Ovary (tissue), 3 donors: ENCODE measurements at regions not wholly inside any gene's neighbourhood (a gene's known extent, or its start where the extent isn't known, plus 50 kb on each side); places are given as distances from the start of the nearest gene placed in this dataset.

ENCODE experiments used
- EP300 ChIP-seq: sonication (generic); formaldehyde crosslinking; IDR thresholded peaks from one replicate; pipeline ENCODE4 v1.6.1; 2017; ENCODE audit warnings: antibody characterized with exemption
- TF ChIP-seq, protein P1 (sequence below), 3 donors: fragments of 450-650 bp in 2 of 3; fragments of 200-600 bp in 1 of 3; IDR thresholded peaks; one replicate each; pipeline versions ENCODE4 v1.5.1 to v1.8.0; 2016 to 2022; ENCODE audit warnings: antibody characterized with exemption in 3 of 3, mild to moderate bottlenecking in 1 of 3
- donor health status: DM: no; HTN: no; CAD: no.

DNA sequence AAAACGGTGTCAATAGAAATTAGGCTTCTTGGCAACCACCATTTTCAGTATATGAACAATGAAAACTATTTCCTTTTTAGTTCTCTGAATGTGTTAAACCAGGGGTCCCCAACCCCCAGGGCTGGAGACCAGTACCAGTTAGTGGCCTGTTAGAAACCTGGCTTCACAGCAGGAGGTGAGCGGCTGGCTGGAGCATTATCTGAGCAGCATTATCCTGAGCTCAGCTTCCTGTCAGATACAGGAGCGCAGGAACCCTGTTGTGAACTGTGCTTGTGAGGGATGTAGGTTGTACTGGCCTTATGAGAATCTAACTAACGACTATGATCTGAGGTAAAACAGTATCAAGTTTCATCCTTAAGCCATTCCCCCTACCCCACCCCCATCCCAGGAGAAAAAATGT, 328.7 kb downstream of the ZBBX start:
- TF ChIP-seq, protein P1, sequence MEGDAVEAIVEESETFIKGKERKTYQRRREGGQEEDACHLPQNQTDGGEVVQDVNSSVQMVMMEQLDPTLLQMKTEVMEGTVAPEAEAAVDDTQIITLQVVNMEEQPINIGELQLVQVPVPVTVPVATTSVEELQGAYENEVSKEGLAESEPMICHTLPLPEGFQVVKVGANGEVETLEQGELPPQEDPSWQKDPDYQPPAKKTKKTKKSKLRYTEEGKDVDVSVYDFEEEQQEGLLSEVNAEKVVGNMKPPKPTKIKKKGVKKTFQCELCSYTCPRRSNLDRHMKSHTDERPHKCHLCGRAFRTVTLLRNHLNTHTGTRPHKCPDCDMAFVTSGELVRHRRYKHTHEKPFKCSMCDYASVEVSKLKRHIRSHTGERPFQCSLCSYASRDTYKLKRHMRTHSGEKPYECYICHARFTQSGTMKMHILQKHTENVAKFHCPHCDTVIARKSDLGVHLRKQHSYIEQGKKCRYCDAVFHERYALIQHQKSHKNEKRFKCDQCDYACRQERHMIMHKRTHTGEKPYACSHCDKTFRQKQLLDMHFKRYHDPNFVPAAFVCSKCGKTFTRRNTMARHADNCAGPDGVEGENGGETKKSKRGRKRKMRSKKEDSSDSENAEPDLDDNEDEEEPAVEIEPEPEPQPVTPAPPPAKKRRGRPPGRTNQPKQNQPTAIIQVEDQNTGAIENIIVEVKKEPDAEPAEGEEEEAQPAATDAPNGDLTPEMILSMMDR (IDR thresholded peaks at IDR 0.05): no peak
- no peak for TF ChIP-seq EP300
